Heart right ventricle (tissue), 16 donors: ENCODE measurements at regions not wholly inside any gene's neighbourhood (a gene's known extent, or its start where the extent isn't known, plus 50 kb on each side); places are given as distances from the start of the nearest gene placed in this dataset.

Source experiments
- ATAC-seq, 8 donors: fragments of 200-7000 bp; cut with Tn5 transposase; one replicate each; pipeline ENCODE4 v1.9.1; 2020; ENCODE audit warnings: mild to moderate bottlenecking in 8 of 8, moderate library complexity in 8 of 8, moderate number of reproducible peaks in 1 of 8
- DNase-seq, 2 donors: peaks; one replicate each; pipeline ENCODE4 v3.0.0-alpha.2; 2020
- H3K27ac ChIP-seq, 10 donors: fragments of 200-600 bp; sonication (generic) in 2 of 10; one replicate each; pipeline versions ENCODE4 v1.5.0 to v1.8.0; 2020 to 2022; ENCODE audit warnings: mild to moderate bottlenecking in 3 of 10
- H3K27me3 ChIP-seq, 7 donors: fragments of 200-600 bp; one replicate each; pipeline ENCODE4 v1.8.0; 2021 to 2022; ENCODE audit warnings: mild to moderate bottlenecking in 2 of 7
- H3K36me3 ChIP-seq, 9 donors: fragments of 200-600 bp; sonication (generic) in 1 of 9; one replicate each; pipeline versions ENCODE4 v1.5.0 to v1.8.0; 2020 to 2022; ENCODE audit warnings: mild to moderate bottlenecking in 2 of 9
- H3K4me1 ChIP-seq, 9 donors: fragments of 200-600 bp; sonication (generic) in 1 of 9; one replicate each; pipeline versions ENCODE4 v1.5.0 to v1.8.0; 2020 to 2022; ENCODE audit warnings: mild to moderate bottlenecking in 4 of 9
- H3K4me3 ChIP-seq, 10 donors: fragments of 200-600 bp; sonication (generic) in 2 of 10; one replicate each; pipeline versions ENCODE4 v1.5.0 to v1.8.0; 2020 to 2022; ENCODE audit warnings: mild to moderate bottlenecking in 7 of 10, moderate library complexity in 2 of 10
- H3K9me3 ChIP-seq, 11 donors: fragments of 200-600 bp in 10 of 11; sonication (generic) in 2 of 11; one replicate each; pipeline versions ENCODE4 v1.5.0 to v1.8.0; 2013 to 2022; ENCODE audit warnings: mild to moderate bottlenecking in 2 of 11, control low read depth in 1 of 11, moderate library complexity in 1 of 11
- CTCF ChIP-seq, 9 donors: fragments of 200-600 bp; sonication (generic) in 2 of 9; IDR thresholded peaks; one replicate each; pipeline versions ENCODE4 v1.5.0 to v1.8.0; 2021 to 2022; ENCODE audit warnings: antibody characterized with exemption in 9 of 9, mild to moderate bottlenecking in 5 of 9, moderate library complexity in 1 of 9
- WGBS, 2 donors: extraction: QIAGEN DNeasy Blood & Tissue Kit; methylation state at CpG; one replicate each; pipeline ENCODE4 v1.1.7; 2013; ENCODE audit warnings: inconsistent platforms in 1 of 2; 5-methylcytosine and 5-hydroxymethylcytosine counted together
- intact Hi-C, 10 donors: fragments of 100-400 bp; cut with DNase I; formaldehyde crosslinking; loops; one replicate each; pipeline versions ENCODE4 v1.11.1 to v1.14.2; 2022
- donor health status: Arrhythmogenic right ventricular cardiomyopathy.
- donor health status: ischemic (EF 13 %, LVEDD 7.1; RV severe dilation, severe dysfunction).
- donor health status: healthy with polysubstance abuse.
- donor health status: DM: no; HTN: yes; CAD: no.
- donor health status: DM: no; HTN: no; CAD: no.
- donor health status: ischemic (EF 25% LVEDD 6.9; RV normal size, moderate dysfunction).
- donor health status: ischemic (EF 25% LVEDD 5.7; RV mildly dilated, moderate dysfunction).
- donor health status: healthy.
- donor health status: DM: yes; HTN: yes; CAD: no.
- donor health status: Ischemic cardiomyopathy.
- donor health status: ischemic (EF 35%, LVEDD 5.7; RV mildly dilated, moderate dysfunction).
- donor health status: nonischemic (EF 11% LVEDD 7.7; RV severe dilation, severe dysfunction).
- donor health status: DM: yes; HTN: yes; CAD: no.
- donor health status: PGD.
- donor health status: ischemic (EF 29% LVEDD 5.4; RV normal size, mild dysfunction).
- donor health status: nonischemic (EF 23%, LVEDD 6.1; RV moderate dilation, normal function).

DNA sequence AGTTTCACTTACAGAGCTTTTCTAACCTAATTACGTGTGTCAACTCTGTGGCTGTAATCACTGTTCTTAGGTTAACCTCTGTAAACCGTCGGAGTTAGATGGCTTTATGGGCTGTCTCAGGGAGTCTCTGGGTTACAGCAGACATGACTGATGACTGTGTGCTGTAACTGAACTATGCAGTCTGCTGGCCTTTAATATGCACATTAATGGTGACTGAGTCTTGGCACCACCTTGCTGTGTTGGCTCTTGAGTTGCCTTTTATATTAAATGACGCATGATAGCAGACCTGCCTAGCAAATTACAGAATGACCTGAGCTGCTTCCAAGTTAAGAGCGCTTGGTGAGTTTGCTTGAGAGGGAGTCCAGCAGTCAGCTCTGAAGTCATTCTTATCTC lies 90.1 kb downstream of the ACKR3 start:
- ATAC-seq (peak in 6 of 8 donors; percentile 22 to 79 (median 45)), DNase-seq (no peak)
- H3K27me3 ChIP-seq: no peaks in the 10 kb centered on the region
- TF ChIP-seq CTCF (IDR thresholded peaks at IDR 0.05): no peak
- no peak overlapping the region for H3K4me3 ChIP-seq
- no peaks in the 10 kb centered on the region for H3K36me3 ChIP-seq
- peak overlapping the region in 4 of 10 donors; percentile 13 to 61 (median 40) for H3K27ac ChIP-seq
- WGBS, 2 donors: 42 to 60% methylated on average over 5 of the region's 5 CpGs
- intact Hi-C loops: loop anchor here in 1 of 10 donors (10.0 kb wide), 1 partner anchor 85 kb away; no protein-coding TSS in a partner anchor
- H3K4me1 ChIP-seq: peaks cover 5 to 50% (median 43%) of the 10 kb centered on the region in 9 donors
- H3K9me3 ChIP-seq: no peaks in the 10 kb centered on the region

DNA sequence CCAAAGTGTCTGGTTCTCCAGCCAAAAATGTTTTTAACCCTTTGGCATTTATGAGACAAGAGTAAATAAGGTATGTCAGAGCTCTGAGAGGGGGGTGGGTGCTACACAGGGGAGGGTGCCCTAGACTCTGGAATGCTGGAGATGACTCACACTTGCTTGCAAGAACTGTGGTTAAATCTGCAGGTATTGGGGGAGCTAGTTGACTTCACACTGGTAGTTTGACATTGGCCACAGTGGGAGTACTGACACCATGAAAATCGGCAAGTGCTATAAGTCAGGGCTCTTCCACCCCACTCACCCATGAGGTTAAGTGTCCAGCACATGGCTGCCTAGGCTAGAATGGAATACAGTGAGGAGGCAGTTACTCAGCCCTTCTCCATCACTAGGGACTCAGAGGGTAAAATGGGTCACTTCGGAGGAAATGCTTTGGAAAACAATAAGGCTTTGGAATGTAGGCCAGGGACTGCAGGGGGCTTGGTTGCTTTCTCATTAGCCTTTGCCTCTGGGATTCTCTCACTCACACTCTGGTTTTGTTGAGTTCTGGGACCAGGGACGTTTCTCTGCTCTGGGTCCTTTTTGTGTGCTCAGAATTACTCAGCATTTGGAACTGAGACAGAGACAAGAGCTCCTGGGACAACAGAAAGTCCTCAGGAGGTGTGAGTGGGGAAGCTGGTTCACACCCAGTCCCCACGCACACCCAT lies 91.6 kb downstream of the ACKR3 start:
- Histone ChIP-seq H3K36me3 (no peaks in the 10 kb centered on the region), H3K4me1 (peaks cover 5 to 50% (median 43%) of the 10 kb centered on the region in 9 donors), H3K9me3 (peaks cover 0 to 7% (median 0%) of the 10 kb centered on the region in 11 donors), H3K27me3 (no peaks in the 10 kb centered on the region), H3K4me3 (no peak overlapping the region), H3K27ac (peak overlapping the region in 8 of 10 donors; percentile 50 to 85 (median 61))
- intact Hi-C loops: loop anchor here in 1 of 10 donors (10.0 kb wide), 1 partner anchor 86 kb away; no protein-coding TSS in a partner anchor
- DNase-seq: no peak
- peak in 6 of 8 donors; percentile 13 to 52 (median 32) for ATAC-seq
- WGBS, 2 donors: 43 to 46% methylated on average over 4 of the region's 4 CpGs
- no peak for TF ChIP-seq CTCF (IDR thresholded peaks at IDR 0.05)

- H3K27ac ChIP-seq: peak overlapping the region in 8 of 10 donors; percentile 50 to 85 (median 61)
- ATAC-seq (peak in 6 of 8 donors; percentile 11 to 38 (median 22)), DNase-seq (no peak)
- intact Hi-C loops: loop anchor here in 1 of 10 donors (10.0 kb wide), 1 partner anchor 87 kb away; no protein-coding TSS in a partner anchor
- H3K4me1 ChIP-seq: peaks cover 5 to 50% (median 43%) of the 10 kb centered on the region in 9 donors
- peaks cover 0 to 12% (median 3%) of the 10 kb centered on the region in 11 donors for H3K9me3 ChIP-seq
- H3K36me3 ChIP-seq: no peaks in the 10 kb centered on the region
- no peak overlapping the region for H3K4me3 ChIP-seq
- WGBS, 2 donors: 41 to 63% methylated on average over 2 of the region's 2 CpGs
- H3K27me3 ChIP-seq: no peaks in the 10 kb centered on the region
- no peak for TF ChIP-seq CTCF (IDR thresholded peaks at IDR 0.05)
Measured at GRCh38 chr2:236661762-236662110, 92.1 kb downstream of the ACKR3 start.

GRCh38 chr2:236662231-236663185 lies 92.9 kb downstream of the ACKR3 start:
- WGBS, 2 donors: 81 to 84% methylated on average over 11 of the region's 11 CpGs
- H3K36me3 ChIP-seq: no peaks in the 10 kb centered on the region
- no peak overlapping the region for H3K4me3 ChIP-seq
- ATAC-seq (no peak), DNase-seq (no peak)
- H3K27ac ChIP-seq: peak overlapping the region in 9 of 10 donors; percentile 35 to 85 (median 61)
- TF ChIP-seq CTCF (IDR thresholded peaks at IDR 0.05): no peak
- peaks cover 0 to 17% (median 4%) of the 10 kb centered on the region in 11 donors for H3K9me3 ChIP-seq
- peaks cover 5 to 50% (median 43%) of the 10 kb centered on the region in 9 donors for H3K4me1 ChIP-seq
- H3K27me3 ChIP-seq: no peaks in the 10 kb centered on the region
- intact Hi-C loops: loop anchor here in 1 of 10 donors (10.0 kb wide), 1 partner anchor 88 kb away; no protein-coding TSS in a partner anchor
